ENCODE measurements at regions not wholly inside any gene's neighbourhood (a gene's known extent, or its start where the extent isn't known, plus 50 kb on each side); places are given as distances from the start of the nearest gene placed in this dataset.
"Not testable (repeated sequence)": the region's sequence is repeated elsewhere in the genome, so short reads cannot be mapped to it uniquely, and the experiment has no call there.

- POLR2A ChIA-PET: interaction anchor here (0.6 kb wide), 1 partner anchor 413 kb away, joined by 3 read pairs; no protein-coding TSS in a partner anchor
- no peaks in the 10 kb centered on the region for H3K9me3 ChIP-seq (ENCODE audit: control insufficient read depth, insufficient read depth, low read length)
- H3K27me3 ChIP-seq (ENCODE audit: control insufficient read depth, insufficient read depth, low read length): peaks cover 19% of the 10 kb centered on the region
- CTCF ChIA-PET: interaction anchor here (0.6 to 6.1 kb wide), 48 partner anchors 8 to 938 kb away, joined by 3 to 63 read pairs (median 4); no protein-coding TSS in a partner anchor
- H3K4me3 ChIP-seq (ENCODE audit: low read depth, low read length): no peak overlapping the region
- TF ChIP-seq, protein P1, sequence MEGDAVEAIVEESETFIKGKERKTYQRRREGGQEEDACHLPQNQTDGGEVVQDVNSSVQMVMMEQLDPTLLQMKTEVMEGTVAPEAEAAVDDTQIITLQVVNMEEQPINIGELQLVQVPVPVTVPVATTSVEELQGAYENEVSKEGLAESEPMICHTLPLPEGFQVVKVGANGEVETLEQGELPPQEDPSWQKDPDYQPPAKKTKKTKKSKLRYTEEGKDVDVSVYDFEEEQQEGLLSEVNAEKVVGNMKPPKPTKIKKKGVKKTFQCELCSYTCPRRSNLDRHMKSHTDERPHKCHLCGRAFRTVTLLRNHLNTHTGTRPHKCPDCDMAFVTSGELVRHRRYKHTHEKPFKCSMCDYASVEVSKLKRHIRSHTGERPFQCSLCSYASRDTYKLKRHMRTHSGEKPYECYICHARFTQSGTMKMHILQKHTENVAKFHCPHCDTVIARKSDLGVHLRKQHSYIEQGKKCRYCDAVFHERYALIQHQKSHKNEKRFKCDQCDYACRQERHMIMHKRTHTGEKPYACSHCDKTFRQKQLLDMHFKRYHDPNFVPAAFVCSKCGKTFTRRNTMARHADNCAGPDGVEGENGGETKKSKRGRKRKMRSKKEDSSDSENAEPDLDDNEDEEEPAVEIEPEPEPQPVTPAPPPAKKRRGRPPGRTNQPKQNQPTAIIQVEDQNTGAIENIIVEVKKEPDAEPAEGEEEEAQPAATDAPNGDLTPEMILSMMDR (IDR thresholded peaks at IDR 0.05; ENCODE audit: low read depth, low read length): peak; percentile 74
- peak; percentile 18 for DNase-seq (ENCODE audit: low read depth, low spot score)
- no peak overlapping the region for H3K27ac ChIP-seq (ENCODE audit: low read depth, low read length)
Measured at GRCh38 chr2:71923887-71924533, 223.7 kb downstream of the CYP26B1 start.

GRCh38 chr2:71923143-71923525, 224.5 kb downstream of the CYP26B1 start:
- DNase-seq (ENCODE audit: low read depth, low spot score): no peak
- Histone ChIP-seq H3K27me3 (ENCODE audit: control insufficient read depth, insufficient read depth, low read length) (peaks cover 19% of the 10 kb centered on the region), H3K9me3 (ENCODE audit: control insufficient read depth, insufficient read depth, low read length) (no peaks in the 10 kb centered on the region), H3K4me3 (ENCODE audit: low read depth, low read length) (no peak overlapping the region), H3K27ac (ENCODE audit: low read depth, low read length) (no peak overlapping the region)
- TF ChIP-seq, protein P1 (IDR thresholded peaks at IDR 0.05; ENCODE audit: low read depth, low read length): no peak
- POLR2A ChIA-PET: no interaction called here
- CTCF ChIA-PET: interaction anchor here (1.2 to 6.1 kb wide), 20 partner anchors 10 to 822 kb away, joined by 3 to 63 read pairs (median 7); no protein-coding TSS in a partner anchor

DNA sequence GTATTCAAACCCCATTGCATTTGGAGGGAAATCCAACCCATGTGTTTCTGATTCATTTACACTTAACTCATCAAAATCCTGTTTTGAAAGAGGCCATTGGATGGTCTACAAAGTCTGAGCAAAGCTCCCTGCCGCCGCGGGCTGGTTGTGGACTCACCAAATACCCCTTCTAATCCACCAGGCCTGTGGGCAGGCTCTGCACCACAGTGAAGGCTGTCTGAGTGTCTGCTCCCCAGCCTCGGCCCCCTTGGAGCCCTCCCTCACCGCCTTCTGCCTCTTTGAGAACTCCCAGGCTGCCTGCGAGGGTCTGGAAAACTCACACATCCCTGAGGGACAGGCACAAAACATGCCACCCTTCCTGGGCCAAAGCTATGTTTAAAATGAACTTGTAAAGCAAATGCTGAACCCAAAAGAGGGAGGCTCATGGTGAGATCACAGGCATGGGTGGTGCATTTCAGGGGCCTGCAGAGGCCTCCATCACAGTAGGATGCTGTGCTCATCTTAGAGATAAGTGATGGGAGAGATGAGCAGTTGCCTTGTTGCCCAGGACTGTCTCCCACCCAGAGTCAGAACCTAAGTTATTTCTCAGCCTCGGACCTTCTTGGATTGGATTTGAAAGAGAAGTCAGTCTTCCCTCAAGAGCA, 225.0 kb downstream of the CYP26B1 start:
- POLR2A ChIA-PET: no interaction called here

GRCh38 chr2:71922091-71922490, 225.6 kb downstream of the CYP26B1 start:
- peaks cover 13% of the 10 kb centered on the region for H3K27me3 ChIP-seq (ENCODE audit: control insufficient read depth, insufficient read depth, low read length)
- TF ChIP-seq, protein P1 (IDR thresholded peaks at IDR 0.05; ENCODE audit: low read depth, low read length): no peak
- H3K4me3 ChIP-seq (ENCODE audit: low read depth, low read length): no peak overlapping the region
- DNase-seq (ENCODE audit: low read depth, low spot score): no peak
- CTCF ChIA-PET: interaction anchor here (0.6 to 6.1 kb wide), 8 partner anchors 15 to 823 kb away, joined by 3 to 63 read pairs (median 19); no protein-coding TSS in a partner anchor
- H3K27ac ChIP-seq (ENCODE audit: low read depth, low read length): no peak overlapping the region
- H3K9me3 ChIP-seq (ENCODE audit: control insufficient read depth, insufficient read depth, low read length): no peaks in the 10 kb centered on the region
- POLR2A ChIA-PET: no interaction called here

More for the DNA sequence above, 225.0 kb downstream of the CYP26B1 start:
- CTCF ChIA-PET: interaction anchor here (0.6 to 6.1 kb wide), 11 partner anchors 14 to 823 kb away, joined by 3 to 63 read pairs (median 7); no protein-coding TSS in a partner anchor
- DNase-seq (ENCODE audit: low read depth, low spot score): no peak
- Histone ChIP-seq H3K9me3 (ENCODE audit: control insufficient read depth, insufficient read depth, low read length) (no peaks in the 10 kb centered on the region), H3K27me3 (ENCODE audit: control insufficient read depth, insufficient read depth, low read length) (peaks cover 15% of the 10 kb centered on the region), H3K4me3 (ENCODE audit: low read depth, low read length) (no peak overlapping the region), H3K27ac (ENCODE audit: low read depth, low read length) (no peak overlapping the region)
- TF ChIP-seq, protein P1 (IDR thresholded peaks at IDR 0.05; ENCODE audit: low read depth, low read length): no peak

GRCh38 chr2:71920819-71921218, 226.8 kb downstream of the CYP26B1 start:
- H3K27ac ChIP-seq (ENCODE audit: low read depth, low read length); H3K4me3 ChIP-seq (ENCODE audit: low read depth, low read length); DNase-seq (ENCODE audit: low read depth, low spot score); POLR2A ChIA-PET; H3K9me3 ChIP-seq (ENCODE audit: control insufficient read depth, insufficient read depth, low read length): not testable (repeated sequence)
- CTCF ChIA-PET: interaction anchor here (0.9 to 6.1 kb wide), 2 partner anchors 74 to 229 kb away, joined by 5 to 60 read pairs; no protein-coding TSS in a partner anchor
- peaks cover 13% of the 10 kb centered on the region for H3K27me3 ChIP-seq (ENCODE audit: control insufficient read depth, insufficient read depth, low read length)
